ENCODE measurements at regions not wholly inside any gene's neighbourhood (a gene's known extent, or its start where the extent isn't known, plus 50 kb on each side); places are given as distances from the start of the nearest gene placed in this dataset.
"Not testable (repeated sequence)": the region's sequence is repeated elsewhere in the genome, so short reads cannot be mapped to it uniquely, and the experiment has no call there.

DNA sequence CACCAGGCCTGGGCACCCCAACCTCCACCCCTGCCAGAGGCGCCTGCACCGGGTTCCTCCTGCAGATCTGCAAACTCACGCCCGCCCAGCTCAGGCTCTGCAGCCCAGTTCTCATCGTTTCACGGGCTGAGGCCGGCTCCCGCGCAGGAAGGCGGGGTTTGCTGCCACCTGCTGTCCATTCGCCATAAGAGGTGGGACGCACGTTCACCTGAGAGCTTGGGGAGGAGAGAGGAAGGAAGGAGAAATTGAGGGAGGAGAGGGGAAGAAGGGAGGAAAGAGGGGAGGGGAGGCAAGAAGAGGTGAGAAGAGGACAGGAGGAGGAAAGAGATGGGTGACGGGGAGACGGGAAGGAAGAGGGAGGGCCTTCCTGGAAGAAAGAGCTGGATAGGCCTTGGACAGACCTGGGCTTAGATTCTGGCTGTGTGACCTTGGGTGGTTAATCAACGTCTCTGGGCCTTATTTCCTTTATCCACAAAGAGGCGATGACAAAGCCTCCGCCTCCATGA is 114.5 kb downstream of the ADRA2C start:
- Histone ChIP-seq H3K4me2 (ENCODE audit: low read length) (peak overlapping the region; percentile 34; the same call in 1 of the 2 replicates), H3K27me3 (ENCODE audit: low read depth, low read length) (peaks cover 21% of the 10 kb centered on the region), H3K79me2 (ENCODE audit: low read length) (no peaks in the 10 kb centered on the region), H3K4me1 (ENCODE audit: low read length) (no peaks in the 10 kb centered on the region), H2AFZ (ENCODE audit: low read depth, low read length) (no peak overlapping the region), H3K4me3 (ENCODE audit: low read length) (0 out of 2 replicates have a peak overlapping the region, but pooled peaks have one; percentile 31), H3K36me3 (replicated peaks; ENCODE audit: low read depth, low read length) (no peaks in the 10 kb centered on the region), H3K27ac (ENCODE audit: low read length) (no peak overlapping the region), H3K9ac (ENCODE audit: low read length) (no peak overlapping the region), H3K9me3 (ENCODE audit: insufficient read depth, low read length) (no peaks in the 10 kb centered on the region), H4K20me1 (ENCODE audit: insufficient read depth, low read length) (no peaks in the 10 kb centered on the region)
- no peak for TF ChIP-seq EZH2phosphoT487 (IDR thresholded peaks at IDR 0.05; ENCODE audit: low read depth)
- TF ChIP-seq, protein P1, sequence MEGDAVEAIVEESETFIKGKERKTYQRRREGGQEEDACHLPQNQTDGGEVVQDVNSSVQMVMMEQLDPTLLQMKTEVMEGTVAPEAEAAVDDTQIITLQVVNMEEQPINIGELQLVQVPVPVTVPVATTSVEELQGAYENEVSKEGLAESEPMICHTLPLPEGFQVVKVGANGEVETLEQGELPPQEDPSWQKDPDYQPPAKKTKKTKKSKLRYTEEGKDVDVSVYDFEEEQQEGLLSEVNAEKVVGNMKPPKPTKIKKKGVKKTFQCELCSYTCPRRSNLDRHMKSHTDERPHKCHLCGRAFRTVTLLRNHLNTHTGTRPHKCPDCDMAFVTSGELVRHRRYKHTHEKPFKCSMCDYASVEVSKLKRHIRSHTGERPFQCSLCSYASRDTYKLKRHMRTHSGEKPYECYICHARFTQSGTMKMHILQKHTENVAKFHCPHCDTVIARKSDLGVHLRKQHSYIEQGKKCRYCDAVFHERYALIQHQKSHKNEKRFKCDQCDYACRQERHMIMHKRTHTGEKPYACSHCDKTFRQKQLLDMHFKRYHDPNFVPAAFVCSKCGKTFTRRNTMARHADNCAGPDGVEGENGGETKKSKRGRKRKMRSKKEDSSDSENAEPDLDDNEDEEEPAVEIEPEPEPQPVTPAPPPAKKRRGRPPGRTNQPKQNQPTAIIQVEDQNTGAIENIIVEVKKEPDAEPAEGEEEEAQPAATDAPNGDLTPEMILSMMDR (IDR thresholded peaks at IDR 0.05; ENCODE audit: low read depth, low read length), result peak; percentile 74

DNA sequence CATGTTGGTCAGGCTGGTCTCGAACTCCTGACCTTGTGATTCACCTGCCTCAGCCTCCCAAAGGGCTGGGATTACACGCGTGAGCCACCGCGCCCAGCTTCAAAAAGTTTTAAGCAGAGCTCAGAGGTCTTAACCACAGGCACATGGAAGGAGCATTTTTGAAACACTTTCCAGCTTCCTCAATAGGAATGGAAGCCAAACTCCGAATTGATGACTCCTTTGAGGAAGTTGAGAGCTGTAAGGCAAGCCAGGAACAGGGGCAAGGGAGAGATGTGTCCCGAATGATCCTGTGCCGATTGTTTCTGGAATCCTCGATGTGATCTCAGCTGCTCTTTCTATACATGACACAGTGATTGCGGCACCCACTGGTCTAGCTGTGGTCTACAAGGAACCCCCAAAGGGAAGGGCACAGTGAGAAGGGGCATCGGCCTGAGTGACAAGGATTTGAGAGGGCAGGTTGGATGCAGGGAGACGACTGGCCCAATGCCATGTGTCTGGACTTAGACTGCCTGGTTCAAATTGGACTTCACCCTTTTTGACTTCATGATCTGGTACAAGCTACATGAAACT is 116.2 kb downstream of the ADRA2C start:
- H3K27me3 ChIP-seq (ENCODE audit: low read depth, low read length), result peaks cover 21% of the 10 kb centered on the region
- not testable (repeated sequence) for H4K20me1 ChIP-seq (ENCODE audit: insufficient read depth, low read length)

DNA sequence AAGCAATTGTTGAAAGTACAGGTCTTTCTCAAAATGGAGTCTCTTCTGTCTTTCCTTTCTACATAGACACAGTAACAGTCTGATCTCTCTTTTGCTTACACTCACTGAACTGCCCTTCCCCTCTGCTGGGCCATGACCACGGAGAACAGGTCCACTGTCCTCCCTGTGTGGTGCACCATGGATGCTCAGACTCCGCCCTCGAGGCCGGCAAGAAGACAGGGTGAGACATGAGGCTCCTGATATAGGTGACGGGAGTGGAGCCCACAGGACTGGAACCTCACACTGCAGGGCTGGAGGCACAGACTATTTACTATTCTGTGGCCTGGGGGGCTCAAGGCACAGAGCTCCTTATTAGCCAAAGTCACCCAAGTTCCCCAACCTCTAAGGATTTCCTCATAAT is 118.1 kb downstream of the ADRA2C start:
- H3K27ac ChIP-seq (ENCODE audit: low read length); H3K36me3 ChIP-seq (replicated peaks; ENCODE audit: low read depth, low read length); H3K4me3 ChIP-seq (ENCODE audit: low read length); H3K9me3 ChIP-seq (ENCODE audit: insufficient read depth, low read length); H2AFZ ChIP-seq (ENCODE audit: low read depth, low read length); H3K4me1 ChIP-seq (ENCODE audit: low read length); H3K27me3 ChIP-seq (ENCODE audit: low read depth, low read length); H3K4me2 ChIP-seq (ENCODE audit: low read length); H3K79me2 ChIP-seq (ENCODE audit: low read length); H3K9ac ChIP-seq (ENCODE audit: low read length); H4K20me1 ChIP-seq (ENCODE audit: insufficient read depth, low read length): not testable (repeated sequence)

More for the DNA sequence above, 116.2 kb downstream of the ADRA2C start:
- H3K27ac ChIP-seq (ENCODE audit: low read length); H3K4me1 ChIP-seq (ENCODE audit: low read length); H3K9ac ChIP-seq (ENCODE audit: low read length); H3K4me2 ChIP-seq (ENCODE audit: low read length); H3K79me2 ChIP-seq (ENCODE audit: low read length); H3K36me3 ChIP-seq (replicated peaks; ENCODE audit: low read depth, low read length); H2AFZ ChIP-seq (ENCODE audit: low read depth, low read length); H3K9me3 ChIP-seq (ENCODE audit: insufficient read depth, low read length); H3K4me3 ChIP-seq (ENCODE audit: low read length): not testable (repeated sequence)

DNA sequence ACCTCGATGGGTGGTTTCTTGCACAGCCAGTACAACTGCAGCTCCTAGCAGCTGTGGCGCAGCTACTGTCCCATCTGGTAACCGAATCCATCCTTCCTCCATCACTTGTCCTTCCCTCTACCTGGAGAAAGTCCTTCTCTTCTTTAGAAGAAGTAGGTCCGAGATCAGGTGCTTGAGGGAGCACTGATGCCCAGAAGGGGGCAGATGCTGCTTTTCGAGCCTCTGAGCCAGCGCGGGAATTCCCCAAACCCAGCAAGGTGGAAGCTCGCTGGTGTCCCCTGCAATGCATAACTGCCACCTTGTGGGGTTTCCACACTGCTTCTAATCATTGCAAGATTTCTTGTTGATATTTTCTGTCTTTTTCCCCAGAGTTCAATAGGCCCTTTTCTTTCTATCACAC is 127.4 kb downstream of the ADRA2C start:
- H3K79me2 ChIP-seq (ENCODE audit: low read length); H3K4me1 ChIP-seq (ENCODE audit: low read length); H4K20me1 ChIP-seq (ENCODE audit: insufficient read depth, low read length); H3K36me3 ChIP-seq (replicated peaks; ENCODE audit: low read depth, low read length); H3K4me3 ChIP-seq (ENCODE audit: low read length); H2AFZ ChIP-seq (ENCODE audit: low read depth, low read length); H3K9ac ChIP-seq (ENCODE audit: low read length); H3K4me2 ChIP-seq (ENCODE audit: low read length); H3K27ac ChIP-seq (ENCODE audit: low read length); H3K27me3 ChIP-seq (ENCODE audit: low read depth, low read length); H3K9me3 ChIP-seq (ENCODE audit: insufficient read depth, low read length): not testable (repeated sequence)
- TF ChIP-seq, protein P1 (IDR thresholded peaks at IDR 0.05; ENCODE audit: low read depth, low read length), result peak; percentile 32

DNA sequence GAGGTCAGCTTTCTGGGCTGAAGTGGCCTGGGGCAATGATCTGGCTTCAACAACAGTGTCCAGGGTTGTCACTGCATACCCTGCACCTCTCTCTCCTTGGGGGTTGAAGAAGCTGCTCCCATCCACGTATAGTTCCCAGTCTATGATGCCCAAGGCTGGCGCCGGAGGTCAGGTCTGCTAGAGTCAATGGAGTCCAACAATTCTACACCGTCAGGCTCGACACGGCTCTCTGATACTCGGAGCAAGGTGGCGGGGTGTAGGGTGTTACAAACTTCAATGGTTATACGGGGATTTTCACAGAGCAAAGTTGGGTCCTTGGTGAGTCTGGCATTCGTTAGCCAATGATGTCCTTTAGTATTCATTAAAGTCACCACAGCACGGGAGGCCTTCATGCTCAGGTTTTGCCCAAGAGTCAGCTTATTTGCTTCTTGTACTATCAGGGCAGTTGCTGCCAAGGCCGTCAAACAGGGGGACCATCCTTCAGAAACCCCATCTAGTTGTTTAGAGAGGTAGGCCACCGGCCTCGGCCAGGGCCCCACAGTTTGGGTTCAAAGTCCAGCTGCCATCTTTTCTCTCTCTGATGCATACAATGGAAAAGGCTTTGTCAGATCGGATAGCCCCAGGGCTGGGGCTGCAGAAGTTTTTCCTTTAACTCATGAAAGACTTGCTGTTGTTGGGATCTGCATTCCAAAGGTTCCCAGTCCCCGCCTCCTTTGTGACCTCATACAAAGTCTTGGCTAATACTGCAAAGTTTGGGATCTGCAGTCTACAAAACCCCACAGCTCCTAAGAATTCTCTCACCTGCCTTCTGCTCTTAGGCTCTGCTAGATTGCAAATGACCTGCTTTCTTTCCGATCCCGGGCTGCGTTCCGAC is 128.1 kb downstream of the ADRA2C start:
- not testable (repeated sequence) for H3K36me3 ChIP-seq (replicated peaks; ENCODE audit: low read depth, low read length); H3K27ac ChIP-seq (ENCODE audit: low read length); H4K20me1 ChIP-seq (ENCODE audit: insufficient read depth, low read length); H2AFZ ChIP-seq (ENCODE audit: low read depth, low read length); H3K27me3 ChIP-seq (ENCODE audit: low read depth, low read length); H3K79me2 ChIP-seq (ENCODE audit: low read length); H3K4me2 ChIP-seq (ENCODE audit: low read length); H3K4me3 ChIP-seq (ENCODE audit: low read length); H3K4me1 ChIP-seq (ENCODE audit: low read length); H3K9me3 ChIP-seq (ENCODE audit: insufficient read depth, low read length); H3K9ac ChIP-seq (ENCODE audit: low read length)

All from OCI-LY3 (cell line).